Spinal cord (tissue), 9 donors: ENCODE measurements at regions not wholly inside any gene's neighbourhood (a gene's known extent, or its start where the extent isn't known, plus 50 kb on each side); places are given as distances from the start of the nearest gene placed in this dataset.

Source experiments
- DNase-seq, 6 donors: peaks; one replicate each; pipeline versions ENCODE4 v3.0.0 to v3.0.0-alpha.2; 2013 to 2015; ENCODE audit warnings: low spot score in 6 of 6, low read depth in 4 of 6
- H3K27ac ChIP-seq: one replicate; pipeline ENCODE4 v1.5.1; 2013; ENCODE audit warnings: low read depth, low read length, control low read depth
- H3K27me3 ChIP-seq: one replicate; pipeline ENCODE4 v1.6.1; 2013; ENCODE audit warnings: low read length; ENCODE audit not compliant: control insufficient read depth, insufficient read depth
- H3K36me3 ChIP-seq: one replicate; pipeline ENCODE4 v1.6.1; 2013; ENCODE audit warnings: low read length; ENCODE audit not compliant: control insufficient read depth, insufficient read depth
- H3K4me1 ChIP-seq: one replicate; pipeline ENCODE4 v1.6.1; 2013; ENCODE audit warnings: low read length; ENCODE audit not compliant: control insufficient read depth, insufficient read depth
- H3K4me3 ChIP-seq: one replicate; pipeline ENCODE4 v1.5.1; 2013; ENCODE audit warnings: low read depth, low read length, control low read depth
- H3K9me3 ChIP-seq: one replicate; pipeline ENCODE4 v1.6.1; 2013; ENCODE audit warnings: low read length; ENCODE audit not compliant: control insufficient read depth, insufficient read depth
- WGBS: methylation state at CpG from one replicate; pipeline ENCODE4 v1.1.5; 2013; ENCODE audit warnings: missing lambda C conversion rate; ENCODE audit not compliant: insufficient coverage; 5-methylcytosine and 5-hydroxymethylcytosine counted together
- donor health status: healthy.

DNA sequence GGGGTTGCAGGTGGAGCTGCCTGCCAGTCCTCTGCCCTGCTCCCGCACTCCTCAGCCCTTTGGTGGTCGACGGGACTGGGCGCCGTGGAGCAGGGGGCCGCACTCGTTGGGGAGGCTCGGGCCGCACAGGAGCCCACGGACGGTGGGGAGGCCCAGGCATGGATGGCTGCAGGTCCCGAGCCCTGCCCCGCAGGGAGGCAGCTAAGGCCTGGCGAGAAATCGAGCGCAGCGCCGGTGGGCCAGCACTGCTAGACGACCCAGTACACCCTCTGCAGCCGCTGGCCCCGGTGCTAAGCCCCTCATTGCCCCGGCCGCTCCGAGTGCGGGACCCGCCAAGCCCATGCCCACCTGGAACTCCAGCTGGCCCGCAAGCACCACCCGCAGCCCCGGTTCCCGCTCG, 221.8 kb downstream of the BTG1 start:
- WGBS: 98% methylated on average over 31 of the region's 31 CpGs
- H3K36me3 ChIP-seq: no peaks in the 10 kb centered on the region
- DNase-seq: no peak
- no peak overlapping the region for H3K4me3 ChIP-seq
- no peaks in the 10 kb centered on the region for H3K4me1 ChIP-seq
- H3K27me3 ChIP-seq: no peaks in the 10 kb centered on the region
- no peaks in the 10 kb centered on the region for H3K9me3 ChIP-seq
- no peak overlapping the region for H3K27ac ChIP-seq

DNA sequence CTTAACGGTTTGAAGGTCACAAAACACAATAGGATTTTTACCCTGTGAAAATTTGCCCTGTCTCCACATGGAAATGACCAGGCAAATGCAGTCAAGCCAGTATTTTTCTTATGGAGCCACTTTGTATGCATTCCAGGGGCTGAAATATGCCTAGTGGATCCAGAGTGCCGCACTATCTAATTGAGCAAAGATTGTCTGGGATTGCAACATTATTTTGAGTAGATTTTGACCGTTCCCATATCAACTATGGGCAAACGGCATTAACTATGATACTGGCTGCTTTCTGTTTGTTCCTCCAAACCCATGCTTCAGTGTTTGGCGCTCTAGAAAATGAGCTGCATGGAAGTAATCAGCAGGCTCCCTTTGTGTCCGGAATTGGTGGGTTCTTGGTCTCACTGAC, 223.0 kb downstream of the BTG1 start:
- WGBS: 95% methylated on average over 6 of the region's 6 CpGs
- Histone ChIP-seq H3K27me3 (no peaks in the 10 kb centered on the region), H3K9me3 (no peaks in the 10 kb centered on the region), H3K4me1 (no peaks in the 10 kb centered on the region), H3K27ac (no peak overlapping the region), H3K4me3 (no peak overlapping the region), H3K36me3 (no peaks in the 10 kb centered on the region)
- DNase-seq: no peak

DNA sequence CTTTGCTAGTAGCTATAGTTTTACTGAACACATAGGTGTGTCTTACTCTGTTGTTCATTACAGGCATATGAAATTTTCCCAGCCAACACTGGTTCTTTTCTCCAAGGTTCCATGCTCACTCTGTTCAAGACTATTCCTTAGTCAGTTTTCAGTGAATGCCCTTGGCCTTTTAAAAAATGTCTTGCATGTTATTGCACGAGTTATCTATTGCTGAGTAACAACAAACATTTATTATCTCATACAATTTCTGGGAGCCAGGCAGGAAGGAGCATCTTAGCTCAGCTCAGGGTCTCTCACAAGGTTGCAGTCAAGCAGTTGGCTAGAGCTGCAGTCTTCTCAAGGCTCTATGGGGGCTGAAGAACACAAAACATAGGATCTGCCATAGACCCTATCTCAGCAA, 223.5 kb downstream of the BTG1 start:
- no peaks in the 10 kb centered on the region for H3K27me3 ChIP-seq
- H3K9me3 ChIP-seq: no peaks in the 10 kb centered on the region
- H3K4me3 ChIP-seq: no peak overlapping the region
- DNase-seq: no peak
- no peaks in the 10 kb centered on the region for H3K4me1 ChIP-seq
- no peak overlapping the region for H3K27ac ChIP-seq
- 40% methylated on average over 1 of the region's 1 CpG for WGBS
- no peaks in the 10 kb centered on the region for H3K36me3 ChIP-seq

DNA sequence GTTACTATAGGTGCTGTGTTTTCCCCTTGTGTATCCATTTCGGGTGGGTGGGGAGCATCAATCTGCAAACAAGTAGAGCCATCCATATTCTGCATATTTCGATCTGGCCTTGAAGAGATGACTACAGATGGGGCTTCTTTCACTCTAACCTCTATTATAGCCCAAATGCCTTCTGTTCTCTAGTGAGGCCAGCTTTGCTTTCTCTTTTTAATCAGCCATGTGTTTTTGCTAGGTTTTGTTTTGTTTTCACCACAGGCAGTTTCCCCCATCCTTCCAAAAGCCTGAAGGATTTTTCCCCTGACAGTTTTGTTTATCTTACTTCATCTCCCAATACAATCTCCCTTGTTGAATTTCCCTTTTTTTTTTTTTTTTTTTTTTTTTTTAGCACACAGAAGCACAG, 224.1 kb downstream of the BTG1 start:
- Histone ChIP-seq H3K9me3 (no peaks in the 10 kb centered on the region), H3K4me1 (no peaks in the 10 kb centered on the region), H3K36me3 (no peaks in the 10 kb centered on the region), H3K27me3 (no peaks in the 10 kb centered on the region), H3K4me3 (no peak overlapping the region), H3K27ac (no peak overlapping the region)
- peak in 1 of 6 donors; percentile 37 for DNase-seq
- no CpG with 5 or more reads among the region's 2 CpGs for WGBS

DNA sequence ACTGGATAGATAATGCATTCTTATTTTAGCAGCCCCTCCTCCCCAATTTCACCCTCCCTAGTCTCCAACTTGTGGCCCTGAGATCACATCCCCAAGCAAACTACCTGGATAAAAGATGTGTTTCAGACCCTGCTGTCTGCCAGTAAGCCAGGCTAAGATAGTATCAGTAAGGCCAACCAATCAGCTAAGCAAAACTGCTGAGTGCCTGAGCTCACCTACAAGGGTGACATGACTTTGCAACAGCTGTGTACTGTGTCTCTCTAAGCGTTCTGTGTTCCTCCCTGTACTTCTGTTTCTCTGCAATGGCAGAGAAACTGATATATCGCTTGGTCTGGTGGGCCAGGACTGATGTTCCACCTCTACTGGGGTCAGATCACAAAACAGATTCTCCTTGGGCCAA, 224.9 kb downstream of the BTG1 start:
- Histone ChIP-seq H3K4me1 (no peaks in the 10 kb centered on the region), H3K27me3 (no peaks in the 10 kb centered on the region), H3K4me3 (no peak overlapping the region), H3K36me3 (no peaks in the 10 kb centered on the region), H3K9me3 (no peaks in the 10 kb centered on the region), H3K27ac (no peak overlapping the region)
- DNase-seq: no peak
- WGBS: 100% methylated on average over 1 of the region's 2 CpGs

DNA sequence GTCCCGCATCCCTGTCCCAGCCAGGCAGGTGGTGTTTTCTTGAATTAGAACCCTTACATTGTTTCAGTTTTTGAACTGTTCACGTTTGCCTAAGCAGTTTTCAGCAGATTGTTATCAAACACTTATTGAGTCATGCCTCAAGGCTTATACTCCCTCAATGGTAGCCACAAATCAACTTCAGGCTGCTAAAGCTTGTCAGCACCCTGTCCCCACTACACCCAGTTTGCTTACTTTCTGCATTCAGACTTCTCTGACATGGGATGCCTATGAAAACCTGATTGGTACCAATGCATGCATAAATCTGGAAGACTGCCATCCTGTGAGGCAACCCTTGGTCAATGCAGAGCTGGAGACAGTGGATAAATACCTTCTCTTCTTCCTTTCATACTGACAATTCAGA, 225.4 kb downstream of the BTG1 start:
- DNase-seq: no peak
- Histone ChIP-seq H3K27me3 (no peaks in the 10 kb centered on the region), H3K4me3 (no peak overlapping the region), H3K9me3 (no peaks in the 10 kb centered on the region), H3K4me1 (no peaks in the 10 kb centered on the region), H3K36me3 (no peaks in the 10 kb centered on the region), H3K27ac (no peak overlapping the region)
- 42% methylated on average over 1 of the region's 2 CpGs for WGBS

DNA sequence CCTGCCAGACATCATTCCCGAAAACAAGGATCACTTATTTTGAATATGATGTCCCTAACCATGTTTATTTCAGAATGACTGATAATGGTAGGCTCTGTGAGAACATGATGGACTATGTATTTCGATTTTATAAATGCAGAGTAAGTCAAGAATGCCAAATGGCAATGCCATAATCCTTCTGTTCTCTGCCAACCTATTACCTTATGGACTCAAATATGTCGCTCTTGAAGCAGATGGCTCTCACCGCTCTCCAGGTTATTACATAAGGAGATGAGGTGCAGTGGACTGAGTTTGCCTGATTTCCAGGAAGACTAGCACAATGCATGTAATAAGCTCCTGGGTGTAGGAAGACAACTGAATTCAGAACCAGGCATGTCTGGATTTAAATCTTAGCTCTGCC, 227.2 kb downstream of the BTG1 start:
- DNase-seq: peak in 1 of 6 donors; percentile 60
- H3K27me3 ChIP-seq: no peaks in the 10 kb centered on the region
- 100% methylated on average over 2 of the region's 4 CpGs for WGBS

DNA sequence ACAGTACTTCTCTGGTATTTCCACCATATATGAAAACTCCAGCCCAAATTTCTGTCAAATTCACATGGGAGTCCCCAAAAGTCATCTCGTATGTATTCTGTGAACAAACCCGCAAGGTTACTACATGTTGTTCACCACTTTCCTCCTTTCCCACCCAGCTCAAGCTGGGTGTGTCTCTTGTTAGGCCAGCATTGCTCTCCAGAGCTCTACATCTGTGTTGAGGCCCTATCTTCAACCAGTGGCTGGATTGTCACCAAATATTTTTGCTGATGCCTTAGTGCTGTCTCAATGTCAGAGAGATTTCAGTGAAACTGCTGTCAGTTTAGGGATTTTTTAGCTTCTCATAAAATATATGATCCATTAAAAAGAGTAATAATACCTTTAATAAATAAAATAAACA, 230.9 kb downstream of the BTG1 start:
- H3K27ac ChIP-seq: no peak overlapping the region
- H3K27me3 ChIP-seq: no peaks in the 10 kb centered on the region
- no peak for DNase-seq
- no peaks in the 10 kb centered on the region for H3K9me3 ChIP-seq
- 100% methylated on average over 2 of the region's 2 CpGs for WGBS
- H3K4me3 ChIP-seq: no peak overlapping the region
- no peaks in the 10 kb centered on the region for H3K4me1 ChIP-seq
- no peaks in the 10 kb centered on the region for H3K36me3 ChIP-seq

More for the DNA sequence above, 227.2 kb downstream of the BTG1 start:
- Histone ChIP-seq H3K27ac (no peak overlapping the region), H3K36me3 (no peaks in the 10 kb centered on the region), H3K9me3 (no peaks in the 10 kb centered on the region), H3K4me3 (no peak overlapping the region), H3K4me1 (no peaks in the 10 kb centered on the region)

DNA sequence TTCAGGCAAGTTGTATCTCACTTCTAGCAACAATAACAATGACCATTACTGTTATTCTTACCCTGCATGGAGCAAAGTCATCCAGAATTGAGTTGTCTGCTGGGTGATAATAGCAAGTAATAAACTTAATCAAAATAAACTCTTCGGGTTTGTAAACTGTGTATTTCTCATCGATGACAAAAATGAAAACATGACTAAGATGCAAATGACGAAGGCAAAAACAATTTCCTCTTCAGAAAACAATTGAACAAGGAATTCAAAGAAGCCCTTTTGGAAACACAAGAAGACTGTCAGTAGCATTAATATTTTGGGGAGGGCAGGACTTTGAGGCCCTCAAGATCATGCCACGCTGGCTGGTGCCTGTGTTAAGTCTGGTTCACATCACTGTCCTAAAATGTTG, 232.0 kb downstream of the BTG1 start:
- Histone ChIP-seq H3K36me3 (no peaks in the 10 kb centered on the region), H3K4me1 (no peaks in the 10 kb centered on the region), H3K4me3 (no peak overlapping the region), H3K9me3 (no peaks in the 10 kb centered on the region), H3K27me3 (no peaks in the 10 kb centered on the region), H3K27ac (no peak overlapping the region)
- no peak for DNase-seq
- no CpG with 5 or more reads among the region's 4 CpGs for WGBS

DNA sequence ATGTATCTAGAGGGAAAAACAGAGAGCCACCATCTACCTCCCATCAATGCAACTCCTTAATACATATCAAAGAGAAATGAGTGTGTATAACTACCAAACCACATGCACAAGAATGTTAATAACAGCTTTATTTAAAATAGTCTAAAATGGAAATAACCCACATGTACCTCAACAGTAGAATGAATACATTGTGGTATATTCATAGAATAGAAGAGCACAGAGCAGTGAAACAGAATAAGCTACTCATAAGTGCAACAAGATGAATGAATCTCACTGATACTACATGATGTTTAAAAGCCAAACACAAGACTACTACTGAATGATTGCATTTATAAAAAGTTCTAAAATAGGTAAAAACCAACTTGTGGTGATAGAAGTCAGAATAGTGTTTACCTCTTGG, 232.5 kb downstream of the BTG1 start:
- Histone ChIP-seq H3K4me3 (no peak overlapping the region), H3K27ac (no peak overlapping the region), H3K27me3 (no peaks in the 10 kb centered on the region), H3K36me3 (no peaks in the 10 kb centered on the region), H3K9me3 (no peaks in the 10 kb centered on the region), H3K4me1 (no peaks in the 10 kb centered on the region)
- no peak for DNase-seq
